H1 (cell line): ENCODE measurements at regions not wholly inside any gene's neighbourhood (a gene's known extent, or its start where the extent isn't known, plus 50 kb on each side); places are given as distances from the start of the nearest gene placed in this dataset.

Experiments
- ATF3 ChIP-seq: IDR thresholded peaks from 2 replicates; pipeline ENCODE4 v1.6.1; 2011; ENCODE audit warnings: low read depth, mild to moderate bottlenecking, low read length; ENCODE audit not compliant: insufficient read depth
- CHD2 ChIP-seq: IDR thresholded peaks from 2 replicates; pipeline ENCODE4 v1.6.1; 2012; ENCODE audit warnings: low read length, improper control_type of control experiment
- POLR2A ChIP-seq, 2 experiments: IDR thresholded peaks; 1 replicate in 1 of 2; 2 replicates in 1 of 2; pipeline ENCODE4 v1.6.1; 2011; ENCODE audit warnings: low read depth in 2 of 2, low read length in 2 of 2, mild to moderate bottlenecking in 2 of 2; ENCODE audit errors: control extremely low read depth in 1 of 2
- SRF ChIP-seq: IDR thresholded peaks from 2 replicates; pipeline ENCODE4 v1.6.1; 2011; ENCODE audit warnings: mild to moderate bottlenecking, low read depth, low read length, moderate library complexity
- TEAD4 ChIP-seq: IDR thresholded peaks from 2 replicates; pipeline ENCODE4 v1.6.1; 2012; ENCODE audit warnings: low read depth, low read length, inconsistent platforms, mixed read lengths
- TF ChIP-seq, protein P1 (sequence below), 3 experiments: IDR thresholded peaks; 1 replicate in 2 of 3; 2 replicates in 1 of 3; pipeline versions ENCODE4 v1.5.1 to v1.6.1; 2011; ENCODE audit warnings: low read length in 3 of 3, mild to moderate bottlenecking in 3 of 3, inconsistent platforms in 2 of 3, low read depth in 1 of 3, moderate library complexity in 1 of 3; ENCODE audit not compliant: insufficient read depth in 1 of 3; ENCODE audit errors: control extremely low read depth in 1 of 3

DNA sequence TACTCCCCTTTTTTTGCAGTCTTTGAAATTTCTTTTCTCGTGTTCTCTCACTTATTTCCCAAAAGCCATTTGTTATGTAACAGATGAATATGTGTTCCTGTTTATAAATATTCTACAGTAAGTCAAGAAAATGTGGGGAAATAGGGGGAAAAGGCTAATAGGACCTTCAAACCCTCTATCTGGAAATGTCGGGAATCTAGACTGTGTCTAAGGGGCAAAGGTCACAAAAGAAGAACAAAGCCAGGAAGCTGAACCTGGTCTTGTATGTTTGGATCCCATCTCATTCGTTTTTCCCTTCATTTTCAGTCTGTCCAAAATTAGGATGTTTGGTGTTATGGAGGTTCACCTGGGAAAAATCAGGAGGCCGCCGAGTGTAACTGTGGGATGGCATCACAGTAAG lies 490.3 kb downstream of the NR2F1-AS1 start:
- TF ChIP-seq, protein P1, sequence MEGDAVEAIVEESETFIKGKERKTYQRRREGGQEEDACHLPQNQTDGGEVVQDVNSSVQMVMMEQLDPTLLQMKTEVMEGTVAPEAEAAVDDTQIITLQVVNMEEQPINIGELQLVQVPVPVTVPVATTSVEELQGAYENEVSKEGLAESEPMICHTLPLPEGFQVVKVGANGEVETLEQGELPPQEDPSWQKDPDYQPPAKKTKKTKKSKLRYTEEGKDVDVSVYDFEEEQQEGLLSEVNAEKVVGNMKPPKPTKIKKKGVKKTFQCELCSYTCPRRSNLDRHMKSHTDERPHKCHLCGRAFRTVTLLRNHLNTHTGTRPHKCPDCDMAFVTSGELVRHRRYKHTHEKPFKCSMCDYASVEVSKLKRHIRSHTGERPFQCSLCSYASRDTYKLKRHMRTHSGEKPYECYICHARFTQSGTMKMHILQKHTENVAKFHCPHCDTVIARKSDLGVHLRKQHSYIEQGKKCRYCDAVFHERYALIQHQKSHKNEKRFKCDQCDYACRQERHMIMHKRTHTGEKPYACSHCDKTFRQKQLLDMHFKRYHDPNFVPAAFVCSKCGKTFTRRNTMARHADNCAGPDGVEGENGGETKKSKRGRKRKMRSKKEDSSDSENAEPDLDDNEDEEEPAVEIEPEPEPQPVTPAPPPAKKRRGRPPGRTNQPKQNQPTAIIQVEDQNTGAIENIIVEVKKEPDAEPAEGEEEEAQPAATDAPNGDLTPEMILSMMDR (IDR thresholded peaks at IDR 0.05; ENCODE audit: control extremely low read depth in 1 of 3, insufficient read depth in 1 of 3, low read depth in 1 of 3, low read length in 3 of 3) = no peak
- TF ChIP-seq ATF3 (no peak), CHD2 (no peak), POLR2A (IDR thresholded peaks at IDR 0.05; ENCODE audit: control extremely low read depth in 1 of 2, low read depth in 2 of 2, low read length in 2 of 2) (no peak), SRF (no peak), TEAD4 (no peak)
